GM19239 (cell line): ENCODE measurements at regions not wholly inside any gene's neighbourhood (a gene's known extent, or its start where the extent isn't known, plus 50 kb on each side); places are given as distances from the start of the nearest gene placed in this dataset.
"Not testable (repeated sequence)": the region's sequence is repeated elsewhere in the genome, so short reads cannot be mapped to it uniquely, and the experiment has no call there.

ENCODE experiments used
- DNase-seq: peaks from one replicate; pipeline ENCODE4 v3.0.0; 2011; ENCODE audit warnings: low spot score; ENCODE audit not compliant: insufficient read length
- FAIRE-seq: peaks from 2 replicates; lab custom pipeline; 2011; peaks lifted over from hg19 to GRCh38; lab: Jason Lieb, UNC

DNA sequence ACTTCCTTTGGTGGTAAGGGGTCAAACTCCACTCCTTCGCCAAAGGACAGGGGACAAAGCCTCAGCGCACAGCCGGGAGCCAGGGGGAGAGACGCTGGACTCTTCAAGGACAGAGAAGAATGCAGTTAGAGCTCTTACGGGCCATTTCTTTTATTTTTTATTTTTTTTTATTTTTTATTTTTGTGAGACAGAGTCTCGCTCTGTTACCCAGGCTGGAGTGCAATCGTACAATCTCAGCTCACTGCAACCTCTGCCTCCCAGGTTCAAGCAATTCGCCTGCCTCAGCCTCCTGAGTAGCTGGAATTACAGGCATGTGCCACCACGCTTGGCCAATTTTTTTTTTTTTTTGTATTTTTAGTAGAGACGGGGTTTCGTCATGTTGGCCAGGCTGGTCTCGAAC is 93.2 kb upstream of the RPH3AL start, which contains the start of gene RFLNB:
Gene RFLNB (minus strand): TSS at position 101 of the 400 bp plus-strand sequence.
- DNase-seq, FAIRE-seq: not testable (repeated sequence)

DNA sequence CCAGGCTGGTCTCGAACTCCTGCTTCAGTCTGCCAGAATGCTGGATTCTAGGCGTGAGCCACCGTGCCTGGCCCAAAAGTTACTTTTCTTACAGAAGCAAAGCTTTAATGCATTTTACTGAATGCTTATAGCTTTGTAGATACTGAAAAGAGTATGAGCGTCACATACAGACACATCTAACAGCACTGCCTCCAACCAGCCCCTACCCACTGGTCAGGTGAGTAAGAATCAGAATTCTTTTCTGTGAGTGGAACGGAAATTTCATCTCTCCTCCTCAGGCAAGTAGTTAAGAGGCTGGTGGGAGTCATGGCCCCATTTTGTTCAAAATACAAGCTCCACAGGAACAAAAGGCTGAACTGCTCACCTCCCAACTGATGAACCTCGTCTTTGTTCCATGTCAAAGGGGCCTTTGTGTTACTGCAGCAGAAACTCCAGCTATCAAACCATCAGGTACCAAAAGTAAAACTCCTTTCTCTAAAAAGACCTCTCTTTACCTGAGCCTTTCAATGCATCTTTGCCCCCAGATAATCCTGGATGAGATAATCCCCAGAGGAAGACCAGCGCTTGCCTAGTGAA is 92.4 kb upstream of the RPH3AL start:
- no peak for DNase-seq
- FAIRE-seq, result no peak

DNA sequence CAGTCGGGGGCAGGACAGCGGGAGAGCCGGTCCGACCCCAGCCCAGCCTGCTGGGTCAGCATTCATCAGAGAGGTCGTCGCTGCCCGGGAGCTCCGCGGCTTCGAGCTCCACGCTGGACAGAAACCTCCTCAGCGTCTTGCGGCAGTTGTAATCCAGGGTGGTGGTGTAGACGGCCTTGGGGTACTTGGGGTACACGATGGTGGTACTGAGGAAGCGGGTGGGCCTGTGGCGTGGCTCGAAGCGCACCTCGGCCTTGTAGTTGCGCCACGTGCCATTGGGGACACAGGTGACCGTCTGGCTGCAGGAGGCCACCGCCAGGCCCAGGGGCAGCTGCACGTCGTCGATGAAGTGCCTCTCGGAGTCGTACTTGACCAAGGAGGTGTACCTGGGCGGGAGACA is 90.5 kb upstream of the RPH3AL start:
- DNase-seq (no peak), FAIRE-seq (no peak)

- FAIRE-seq (no peak), DNase-seq (no peak)
These were observed 88.7 kb upstream of the RPH3AL start for GRCh38 chr17:441155-441950.

GRCh38 chr17:438191-438590 is 85.6 kb upstream of the RPH3AL start:
- no peak for DNase-seq
- no peak for FAIRE-seq

DNA sequence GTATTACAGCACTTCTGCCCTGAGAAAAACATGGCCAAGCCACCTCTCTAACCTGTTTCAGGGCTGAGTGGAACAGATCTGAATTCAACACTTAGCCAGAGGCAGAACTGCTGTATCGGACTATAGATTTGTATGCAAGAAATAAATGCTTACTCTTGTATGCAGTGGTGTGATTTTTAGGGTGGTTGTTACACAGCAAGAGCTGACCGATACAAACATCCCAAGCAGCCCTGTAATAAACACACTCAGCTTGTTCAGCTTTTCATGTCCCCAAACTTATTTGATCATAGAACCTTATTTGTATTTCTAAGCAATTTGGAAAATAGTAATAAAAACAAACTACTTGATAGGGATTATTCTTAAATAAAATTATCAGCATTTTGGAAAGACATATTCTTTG is 84.9 kb upstream of the RPH3AL start:
- no peak for FAIRE-seq
- DNase-seq, result no peak

GRCh38 chr17:436571-436970 is 84.0 kb upstream of the RPH3AL start:
- FAIRE-seq (no peak), DNase-seq (no peak)

DNA sequence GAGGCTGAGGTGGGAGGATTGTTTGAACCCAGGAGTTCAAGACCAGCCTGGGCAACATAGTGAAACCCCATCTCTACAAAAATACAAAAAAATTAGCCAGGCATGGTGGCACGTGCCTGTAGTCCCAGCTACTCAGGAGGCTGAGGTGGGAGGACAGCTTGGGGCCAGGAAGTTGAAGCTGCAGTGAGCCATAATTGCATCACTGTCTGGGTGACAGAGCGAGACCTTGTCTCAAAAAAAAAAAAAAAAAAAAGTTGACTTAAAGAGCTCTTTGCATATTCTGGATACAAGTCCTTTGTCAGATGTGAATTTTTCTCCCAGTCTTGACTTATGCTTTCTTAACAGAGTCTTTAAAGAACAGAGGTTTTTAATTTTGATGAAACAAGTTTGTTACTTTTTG is 79.9 kb upstream of the RPH3AL start:
- FAIRE-seq, DNase-seq: not testable (repeated sequence)

- no peak for FAIRE-seq
- DNase-seq, result no peak
These were observed 78.9 kb upstream of the RPH3AL start for GRCh38 chr17:431494-431893.

DNA sequence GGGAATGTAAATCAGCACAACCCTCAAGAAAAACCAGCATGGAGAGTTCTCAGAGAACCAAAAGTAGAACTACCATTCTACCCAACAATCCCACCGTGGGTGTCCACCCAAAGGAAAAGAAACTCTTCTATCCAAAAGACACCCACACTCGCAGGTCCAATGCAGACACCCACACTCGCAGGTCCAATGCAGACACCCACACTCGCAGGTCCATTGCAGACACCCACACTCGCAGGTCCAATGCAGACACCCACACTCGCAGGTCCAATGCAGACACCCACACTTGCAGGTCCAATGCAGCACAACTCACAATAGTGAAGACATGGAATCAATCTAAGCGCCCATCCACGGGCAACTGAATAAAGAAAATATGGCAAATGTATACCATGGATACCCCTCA is 77.0 kb upstream of the RPH3AL start:
- FAIRE-seq, result no peak
- DNase-seq, result no peak

DNA sequence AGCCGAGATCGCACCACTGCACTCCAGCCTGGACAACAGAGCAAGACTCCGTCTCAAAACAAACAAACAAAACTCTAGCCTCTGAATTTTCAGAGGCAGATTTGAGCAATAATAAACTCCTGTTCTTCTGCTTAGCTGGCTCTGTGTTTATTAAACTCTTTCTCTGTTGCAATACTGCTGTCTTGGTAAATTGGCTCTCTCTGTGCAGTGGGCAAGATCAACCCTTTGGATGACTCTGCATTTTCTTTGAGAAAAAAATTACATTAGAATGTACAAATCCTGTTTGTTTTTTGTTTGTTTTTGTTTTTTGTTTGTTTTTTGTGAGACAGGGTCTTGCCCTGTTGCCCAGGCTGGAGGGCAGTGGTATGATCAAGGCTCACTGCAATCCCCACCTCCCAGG is 75.8 kb upstream of the RPH3AL start:
- no peak for FAIRE-seq
- no peak for DNase-seq

DNA sequence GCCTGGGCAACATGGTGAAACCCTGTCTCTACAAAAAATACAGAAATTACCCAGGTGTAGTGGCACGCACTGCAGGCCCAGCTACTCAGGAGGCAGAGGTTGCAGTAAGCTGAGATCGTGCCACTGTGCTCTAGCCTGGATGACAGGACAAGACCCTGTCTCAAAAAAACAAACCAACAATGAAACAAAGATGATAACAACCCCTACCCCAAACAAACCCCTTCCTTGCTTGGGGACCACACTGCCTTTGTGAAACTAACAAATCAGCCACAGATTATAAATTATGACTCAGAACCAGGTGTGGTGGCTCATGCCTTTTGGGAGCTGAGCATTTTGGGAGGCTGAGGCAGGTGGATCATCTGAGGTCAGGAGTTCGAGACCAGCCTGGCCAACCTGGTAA is 75.3 kb upstream of the RPH3AL start:
- DNase-seq (no peak), FAIRE-seq (no peak)

GRCh38 chr17:427327-427726 is 74.7 kb upstream of the RPH3AL start:
- FAIRE-seq (no peak), DNase-seq (no peak)

DNA sequence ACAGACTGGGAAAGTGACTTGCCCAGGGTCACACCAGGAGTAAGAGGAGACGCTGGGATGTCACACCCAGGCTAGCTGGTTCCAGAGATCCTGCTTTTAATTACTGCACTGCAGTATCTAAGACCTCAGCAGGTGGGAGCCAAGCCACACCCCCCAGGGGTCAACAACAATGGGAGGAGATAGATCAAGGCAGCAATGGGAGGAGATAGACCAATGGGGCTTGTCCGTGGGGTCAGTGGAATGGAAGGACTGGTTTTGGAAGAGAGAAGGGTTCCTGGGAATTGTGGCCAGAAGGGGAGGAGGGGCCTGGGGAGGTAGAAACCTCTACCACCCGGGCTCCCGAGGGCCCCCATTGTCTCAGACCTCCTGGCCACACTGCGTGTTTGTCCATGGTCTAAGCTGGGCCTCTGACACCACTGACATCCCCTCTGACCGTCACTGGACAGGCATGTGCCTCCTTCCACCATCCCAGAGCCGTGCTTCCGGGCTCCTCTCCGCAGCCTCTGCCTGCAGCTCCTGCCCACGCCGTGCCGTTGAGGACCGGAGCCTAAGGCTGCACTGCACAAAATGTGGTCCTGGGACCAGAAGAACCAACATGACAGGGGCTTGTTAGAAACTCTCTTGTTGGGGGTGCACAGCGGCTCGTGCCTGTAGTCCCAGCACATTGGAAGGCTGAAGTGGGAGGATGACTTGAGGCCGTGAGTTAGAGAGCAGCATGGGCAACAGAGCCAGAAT is 69.8 kb upstream of the RPH3AL start:
- DNase-seq, result no peak
- no peak for FAIRE-seq

GRCh38 chr17:420479-421175 is 68.0 kb upstream of the RPH3AL start:
- no peak for FAIRE-seq
- DNase-seq, result no peak

- no peak for DNase-seq
- no peak for FAIRE-seq
These were observed 66.6 kb upstream of the RPH3AL start for GRCh38 chr17:419073-419735.

DNA sequence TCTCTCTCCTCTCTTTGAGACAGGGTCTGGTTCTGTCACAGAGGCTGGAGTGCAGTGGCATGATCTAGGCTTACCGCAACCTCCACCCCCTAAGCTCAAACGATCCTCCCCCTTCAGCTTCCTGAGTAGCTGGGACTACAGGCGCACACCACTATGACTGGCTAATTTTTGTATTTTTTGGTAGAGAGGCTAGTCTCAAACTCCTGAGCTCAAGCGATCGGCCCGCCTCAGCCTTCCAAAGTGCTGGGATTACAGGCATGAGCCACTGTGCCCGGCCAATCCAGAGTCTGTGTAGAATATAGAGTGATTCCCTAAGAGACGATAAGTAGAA is 65.8 kb upstream of the RPH3AL start:
- DNase-seq (no peak), FAIRE-seq (peak; percentile 47)

DNA sequence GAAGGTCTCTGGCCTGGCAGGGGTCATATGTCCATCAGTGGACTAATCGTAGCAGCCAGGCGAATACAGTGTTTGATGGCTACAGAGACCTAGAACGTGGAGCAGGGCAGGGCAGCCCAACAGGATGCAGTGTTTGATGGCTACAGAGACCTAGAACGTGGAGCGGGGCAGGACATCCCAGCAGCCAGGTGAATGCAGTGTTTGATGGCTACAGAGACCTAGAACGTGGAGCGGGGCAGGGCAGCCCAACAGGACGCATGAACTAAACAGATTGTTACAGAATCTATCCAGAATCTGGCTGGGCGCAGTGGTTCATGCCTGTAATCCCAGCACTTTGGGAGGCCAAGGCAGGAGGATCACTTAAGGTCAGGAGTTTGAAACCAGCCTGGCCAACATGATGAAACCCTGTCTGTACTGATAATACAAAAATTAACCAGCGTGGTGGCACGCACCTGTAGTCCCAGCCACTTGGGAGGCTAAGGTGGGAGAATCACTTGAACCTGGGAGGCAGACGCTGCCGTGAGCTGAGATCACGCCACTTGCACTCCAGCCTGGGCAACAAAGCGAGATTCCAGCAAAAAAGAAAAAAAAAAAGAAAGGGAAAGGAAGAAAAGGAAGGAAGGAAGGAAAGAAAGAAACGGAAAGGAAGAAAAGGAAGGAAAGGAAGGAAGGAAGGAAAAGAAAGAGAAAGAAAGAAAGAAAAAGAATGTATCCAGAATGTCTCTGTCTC is 65.2 kb upstream of the RPH3AL start:
- no peak for FAIRE-seq
- DNase-seq, result no peak

GRCh38 chr17:416293-417206 is 63.9 kb upstream of the RPH3AL start:
- DNase-seq (peak; percentile 47), FAIRE-seq (peak; percentile 97)
